Tibial nerve (tissue), 4 donors: ENCODE measurements at regions not wholly inside any gene's neighbourhood (a gene's known extent, or its start where the extent isn't known, plus 50 kb on each side); places are given as distances from the start of the nearest gene placed in this dataset.

ENCODE experiments used
- CTCF ChIP-seq, 5 experiments: fragments of 200-600 bp in 3 of 5; fragments of 450-650 bp in 2 of 5; sonication (generic) in 3 of 5; IDR thresholded peaks; one replicate each; pipeline ENCODE4 v1.5.1; 2016 to 2019; ENCODE audit warnings: antibody characterized with exemption in 5 of 5, mild to moderate bottlenecking in 3 of 5, moderate library complexity in 2 of 5
- EP300 ChIP-seq, 2 donors: sonication (generic); formaldehyde crosslinking; IDR thresholded peaks; one replicate each; pipeline ENCODE4 v1.6.1; 2017; ENCODE audit warnings: antibody characterized with exemption in 2 of 2, mild to moderate bottlenecking in 1 of 2
- POLR2A ChIP-seq, 2 donors: fragments of 450-650 bp; IDR thresholded peaks; one replicate each; pipeline ENCODE4 v1.6.1; 2017; ENCODE audit warnings: antibody characterized with exemption in 2 of 2, mild to moderate bottlenecking in 2 of 2, moderate library complexity in 2 of 2

DNA sequence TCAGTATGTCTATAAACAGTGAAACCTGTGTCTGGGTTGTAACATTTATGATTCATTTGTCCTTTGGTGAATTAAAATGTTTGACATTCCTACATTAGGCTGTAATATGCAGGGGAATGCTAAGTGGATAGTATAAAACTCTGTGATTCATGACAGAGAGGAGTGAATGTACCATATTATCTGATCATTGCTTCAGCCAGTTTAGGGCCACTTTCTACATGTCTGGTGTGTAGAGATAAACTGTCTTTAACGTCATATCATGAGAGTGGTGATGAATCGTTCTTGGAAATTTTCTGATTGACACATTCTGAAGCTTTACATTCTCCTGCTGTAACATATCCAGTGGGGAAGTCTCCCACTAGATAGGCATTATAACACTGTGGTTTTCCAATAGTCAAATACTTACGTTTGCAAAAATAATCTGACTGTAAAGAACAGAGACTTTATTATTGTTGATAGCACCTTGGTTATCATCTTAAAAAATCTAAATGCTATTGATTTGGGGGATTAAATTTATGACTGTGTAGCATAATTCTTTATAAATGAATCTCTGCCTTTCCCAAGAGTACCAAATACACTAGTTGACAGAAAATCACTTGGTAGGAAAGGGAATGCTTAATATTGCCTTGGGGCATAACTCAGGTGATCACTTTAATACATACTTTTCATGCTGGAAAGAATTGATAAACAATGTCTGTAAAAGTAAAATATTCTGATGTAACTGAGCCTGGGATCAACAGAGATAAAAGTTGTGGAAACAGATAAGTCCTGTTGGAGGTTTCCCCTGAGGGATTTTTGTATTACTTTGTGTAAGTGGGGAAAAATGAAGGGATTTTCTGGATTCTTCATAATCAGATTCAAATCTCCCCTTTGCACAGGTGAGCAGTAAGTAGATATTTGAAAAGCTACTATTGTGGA lies 427.9 kb downstream of the JRKL start:
- no peak for TF ChIP-seq POLR2A (IDR thresholded peaks at IDR 0.05)
- TF ChIP-seq CTCF (IDR thresholded peaks at IDR 0.05): no peak
- TF ChIP-seq EP300 (IDR thresholded peaks at IDR 0.05): no peak
